ENCODE measurements at regions not wholly inside any gene's neighbourhood (a gene's known extent, or its start where the extent isn't known, plus 50 kb on each side); places are given as distances from the start of the nearest gene placed in this dataset.

- TF ChIP-seq, protein P1, sequence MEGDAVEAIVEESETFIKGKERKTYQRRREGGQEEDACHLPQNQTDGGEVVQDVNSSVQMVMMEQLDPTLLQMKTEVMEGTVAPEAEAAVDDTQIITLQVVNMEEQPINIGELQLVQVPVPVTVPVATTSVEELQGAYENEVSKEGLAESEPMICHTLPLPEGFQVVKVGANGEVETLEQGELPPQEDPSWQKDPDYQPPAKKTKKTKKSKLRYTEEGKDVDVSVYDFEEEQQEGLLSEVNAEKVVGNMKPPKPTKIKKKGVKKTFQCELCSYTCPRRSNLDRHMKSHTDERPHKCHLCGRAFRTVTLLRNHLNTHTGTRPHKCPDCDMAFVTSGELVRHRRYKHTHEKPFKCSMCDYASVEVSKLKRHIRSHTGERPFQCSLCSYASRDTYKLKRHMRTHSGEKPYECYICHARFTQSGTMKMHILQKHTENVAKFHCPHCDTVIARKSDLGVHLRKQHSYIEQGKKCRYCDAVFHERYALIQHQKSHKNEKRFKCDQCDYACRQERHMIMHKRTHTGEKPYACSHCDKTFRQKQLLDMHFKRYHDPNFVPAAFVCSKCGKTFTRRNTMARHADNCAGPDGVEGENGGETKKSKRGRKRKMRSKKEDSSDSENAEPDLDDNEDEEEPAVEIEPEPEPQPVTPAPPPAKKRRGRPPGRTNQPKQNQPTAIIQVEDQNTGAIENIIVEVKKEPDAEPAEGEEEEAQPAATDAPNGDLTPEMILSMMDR (IDR thresholded peaks at IDR 0.05; ENCODE audit: insufficient read depth, low read length, poor library complexity, severe bottlenecking): no peak
- TF ChIP-seq EZH2phosphoT487 (conservative IDR thresholded peaks at IDR 0.05; ENCODE audit: low read length): no peak
Measured at GRCh38 chr5:171579976-171580411, 160.5 kb downstream of the FGF18 start.
